ENCODE measurements at regions not wholly inside any gene's neighbourhood (a gene's known extent, or its start where the extent isn't known, plus 50 kb on each side); places are given as distances from the start of the nearest gene placed in this dataset.
A peak's percentile ranks its signal among the peaks of the same experiment; 100 is the strongest.
"Not testable (repeated sequence)": the region's sequence is repeated elsewhere in the genome, so short reads cannot be mapped to it uniquely, and the experiment has no call there.

DNA sequence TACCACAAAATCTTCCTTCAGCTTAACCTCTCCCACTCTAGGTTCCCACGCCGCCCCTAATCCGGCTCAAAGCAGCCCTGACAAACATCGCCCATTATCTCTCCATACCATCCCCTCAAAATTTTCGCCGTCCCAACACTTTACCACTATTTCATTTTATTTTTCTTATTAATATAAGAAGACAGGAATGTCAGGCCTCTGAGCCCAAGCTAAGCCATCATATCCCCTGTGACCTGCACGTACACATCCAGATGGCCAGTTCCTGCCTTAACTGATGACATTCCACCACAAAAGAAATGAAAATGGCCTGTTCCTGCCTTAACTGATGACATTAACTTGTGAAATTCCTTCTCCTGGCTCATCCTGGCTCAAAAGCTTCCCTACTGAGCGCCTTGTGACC is 243.4 kb upstream of the PROK2 start:
- DNase-seq: not testable (repeated sequence)

DNA sequence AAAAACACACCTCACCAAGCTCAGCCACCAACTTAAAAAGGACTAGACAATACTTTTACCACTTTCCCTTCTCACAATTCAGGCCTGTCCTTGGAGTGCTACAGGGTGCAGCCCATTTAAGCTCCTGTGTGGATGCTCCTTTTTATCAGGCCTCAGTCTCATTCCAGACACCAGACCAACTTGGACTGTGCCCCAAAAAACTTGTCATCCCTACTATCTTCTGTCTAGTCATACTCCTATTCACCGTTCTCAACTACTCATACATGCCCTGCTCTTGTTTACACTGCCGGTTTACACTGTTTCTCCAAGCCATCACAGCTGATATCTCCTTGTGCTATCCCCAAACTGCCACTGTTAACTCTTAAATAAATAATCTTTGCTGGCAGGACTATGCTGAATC is 242.8 kb upstream of the PROK2 start:
- DNase-seq: not testable (repeated sequence)

DNA sequence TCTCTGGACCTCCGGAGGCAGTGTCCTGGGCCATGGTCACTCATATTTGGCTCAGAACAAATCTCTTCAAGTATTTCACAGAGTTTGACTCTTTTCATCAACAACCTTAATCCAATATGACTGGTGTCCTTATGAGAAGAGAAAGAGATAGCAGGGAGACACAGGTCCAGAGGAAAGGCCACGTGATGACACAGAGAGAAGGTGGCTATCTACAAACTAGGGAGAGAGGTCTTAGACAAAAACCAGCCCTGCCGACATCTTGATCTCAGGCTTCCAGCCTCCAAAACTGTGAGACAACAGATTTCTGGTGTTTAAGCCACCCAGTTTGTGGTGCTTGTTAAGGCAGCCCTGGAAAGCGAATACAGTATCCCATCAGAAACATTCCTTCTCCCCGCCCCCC is 237.1 kb upstream of the PROK2 start:
- no peak for DNase-seq

DNA sequence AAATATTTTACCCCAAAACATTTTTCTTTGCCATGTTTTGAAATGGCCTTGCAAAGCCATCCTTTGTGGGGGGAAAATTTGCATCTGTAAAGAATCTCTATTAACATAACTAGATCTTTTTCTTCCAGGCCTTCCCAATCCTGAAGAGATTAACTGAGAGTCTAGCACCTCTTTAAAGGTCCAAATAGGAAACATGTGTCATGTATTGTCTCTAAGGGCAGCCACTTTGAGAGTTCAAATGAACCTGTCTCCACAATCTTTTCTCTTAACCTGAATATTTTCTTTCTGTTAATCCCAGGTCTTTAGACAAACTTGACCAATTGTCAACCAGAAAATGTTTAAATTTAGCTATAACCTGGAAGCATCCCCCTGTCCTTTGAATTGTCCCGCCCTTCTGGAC is 236.6 kb upstream of the PROK2 start:
- no peak for DNase-seq

DNA sequence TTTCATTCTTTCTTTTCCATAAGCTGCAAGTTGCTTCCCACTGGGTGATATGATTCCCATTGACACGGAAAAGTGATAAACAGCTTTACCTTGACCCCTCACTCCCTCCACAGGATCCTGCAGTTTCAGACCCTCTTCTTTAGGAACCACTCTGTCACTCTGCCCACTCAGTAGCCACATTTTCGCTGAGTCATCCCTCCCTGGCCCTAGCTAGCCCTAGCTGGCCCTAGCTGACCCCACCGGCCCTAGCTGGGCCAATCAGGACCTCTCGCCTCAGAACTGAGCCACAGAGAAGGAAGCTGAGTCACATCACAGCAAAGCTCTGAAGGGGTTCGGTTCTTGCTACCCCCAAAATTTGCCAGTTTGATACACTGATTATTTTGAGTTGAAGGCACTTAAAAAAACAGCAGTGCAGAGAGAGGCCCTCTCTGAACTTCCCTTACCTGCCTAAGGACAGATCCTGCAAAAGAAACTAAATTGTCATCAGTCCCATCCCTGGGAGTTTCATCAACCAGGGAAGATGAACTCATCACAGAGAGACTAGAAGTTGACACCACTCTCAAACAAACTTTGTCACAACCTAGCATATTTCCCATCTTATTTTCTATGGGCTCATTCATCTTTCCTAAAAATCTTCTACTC is 233.5 kb upstream of the PROK2 start:
- peak; percentile 71 for DNase-seq

DNA sequence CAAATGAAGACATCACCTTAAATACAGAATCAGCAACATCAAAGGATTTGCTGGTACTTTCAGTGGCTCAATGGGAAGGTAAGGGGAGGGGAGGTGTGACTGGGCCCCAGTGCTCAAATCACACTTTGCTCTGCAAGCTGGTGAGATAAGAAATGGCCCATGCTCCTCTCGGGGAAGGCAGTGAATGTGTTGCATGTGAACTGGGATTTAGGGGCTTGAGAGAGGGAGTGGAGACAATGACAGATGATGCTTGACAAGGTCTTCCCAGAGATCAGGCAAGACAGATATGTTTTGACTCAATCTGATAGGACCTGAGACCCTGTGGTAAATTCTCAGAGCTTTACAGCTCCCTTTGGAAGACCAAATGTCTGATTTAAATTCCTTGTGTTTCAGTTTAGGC is 233.0 kb upstream of the PROK2 start:
- no peak for DNase-seq

DNA sequence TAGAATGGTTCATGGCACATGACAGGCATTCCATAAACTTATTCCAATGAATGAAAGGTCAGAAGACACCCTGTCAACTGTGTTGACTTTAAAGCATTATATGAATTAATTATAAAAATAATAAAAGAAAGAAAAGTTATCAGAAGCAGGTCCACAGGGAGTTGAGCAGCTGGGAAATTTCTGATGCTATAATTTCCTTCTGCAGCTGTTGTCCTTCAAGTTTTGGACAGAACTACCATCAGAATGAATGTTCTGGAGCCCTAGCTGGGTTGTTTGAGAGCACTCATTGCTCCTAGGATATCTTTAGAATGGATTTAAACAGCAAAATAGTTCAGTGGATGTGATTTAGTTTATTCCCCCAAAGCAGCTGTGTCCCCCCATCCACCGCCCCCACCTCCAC is 232.4 kb upstream of the PROK2 start:
- no peak for DNase-seq

DNA sequence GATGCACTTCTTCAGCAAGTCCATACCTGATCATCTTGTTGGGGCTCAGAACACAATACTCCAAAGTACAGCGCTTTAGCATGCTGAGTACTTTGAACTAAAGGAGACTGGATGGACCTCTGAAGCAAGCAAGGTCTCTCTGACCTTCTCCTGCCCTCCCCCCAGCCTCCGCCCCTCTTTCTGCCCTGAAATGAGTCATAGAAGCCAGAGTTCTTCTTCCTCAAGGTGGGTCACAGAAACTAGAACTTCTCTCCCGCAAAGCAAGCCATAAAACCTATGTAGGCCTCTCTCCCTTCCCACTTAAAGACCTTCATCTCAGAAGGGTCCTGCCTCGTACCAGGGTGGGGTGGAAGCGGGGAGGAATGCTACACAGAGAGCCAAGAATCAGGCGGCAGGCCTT is 230.5 kb upstream of the PROK2 start:
- no peak for DNase-seq

DNA sequence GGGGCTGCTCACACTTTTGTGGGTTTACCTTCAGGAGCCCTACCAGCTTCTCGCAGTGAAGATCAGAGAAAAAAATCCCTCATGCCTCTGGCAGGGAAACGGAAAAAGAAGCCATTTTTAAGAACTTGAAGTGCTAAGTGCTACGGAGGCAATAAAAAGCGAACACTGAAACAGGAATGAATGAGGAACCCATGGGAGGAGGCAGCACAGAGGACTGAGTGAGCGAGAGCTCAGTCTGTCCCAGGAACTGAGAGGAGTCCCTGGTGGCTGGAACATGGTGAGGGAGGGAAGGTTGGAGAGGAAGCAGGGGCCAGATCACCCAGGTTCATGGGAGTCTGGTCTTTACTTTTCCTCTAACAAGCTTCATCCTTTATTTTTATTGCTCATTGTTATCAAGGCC is 228.1 kb upstream of the PROK2 start:
- peak; percentile 50 for DNase-seq

DNA sequence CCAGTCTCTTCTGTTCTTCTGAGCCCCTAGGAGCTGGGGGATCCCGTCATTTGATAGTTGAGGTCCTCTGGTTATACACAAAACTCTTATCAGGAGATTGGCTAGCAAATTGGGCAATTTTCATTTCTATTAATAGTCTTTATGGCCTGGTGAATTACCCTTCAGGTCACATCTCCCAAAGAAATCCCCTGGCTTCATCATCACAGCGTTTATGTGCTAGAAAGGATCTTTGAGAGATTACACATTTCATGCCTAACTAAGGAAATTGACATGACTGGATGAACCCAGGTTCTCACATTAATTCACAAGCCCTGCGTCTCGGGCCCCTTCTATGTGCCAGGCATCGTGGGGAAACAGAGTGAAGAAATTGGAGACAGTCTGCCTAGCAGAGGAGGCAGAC is 227.4 kb upstream of the PROK2 start:
- no peak for DNase-seq

DNA sequence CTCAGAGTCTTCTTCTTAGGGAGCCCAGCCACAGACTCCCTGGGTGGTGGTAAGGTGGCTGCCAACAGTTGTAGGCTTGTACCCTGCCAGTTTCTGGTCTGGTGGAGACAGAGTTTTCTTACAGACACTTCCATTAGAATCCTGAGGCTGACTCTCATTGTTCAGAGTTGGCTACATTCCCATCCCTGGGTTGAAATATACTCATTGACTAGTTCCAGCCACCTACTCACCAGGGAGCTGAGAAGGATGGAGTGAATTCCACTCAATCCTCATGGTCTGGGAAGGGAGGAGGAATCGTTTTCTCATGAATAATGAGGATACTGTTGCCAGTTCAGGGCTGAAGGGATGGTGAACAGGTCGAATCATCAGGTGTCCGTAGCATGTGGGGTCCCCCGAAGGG is 226.5 kb upstream of the PROK2 start:
- DNase-seq: no peak

DNA sequence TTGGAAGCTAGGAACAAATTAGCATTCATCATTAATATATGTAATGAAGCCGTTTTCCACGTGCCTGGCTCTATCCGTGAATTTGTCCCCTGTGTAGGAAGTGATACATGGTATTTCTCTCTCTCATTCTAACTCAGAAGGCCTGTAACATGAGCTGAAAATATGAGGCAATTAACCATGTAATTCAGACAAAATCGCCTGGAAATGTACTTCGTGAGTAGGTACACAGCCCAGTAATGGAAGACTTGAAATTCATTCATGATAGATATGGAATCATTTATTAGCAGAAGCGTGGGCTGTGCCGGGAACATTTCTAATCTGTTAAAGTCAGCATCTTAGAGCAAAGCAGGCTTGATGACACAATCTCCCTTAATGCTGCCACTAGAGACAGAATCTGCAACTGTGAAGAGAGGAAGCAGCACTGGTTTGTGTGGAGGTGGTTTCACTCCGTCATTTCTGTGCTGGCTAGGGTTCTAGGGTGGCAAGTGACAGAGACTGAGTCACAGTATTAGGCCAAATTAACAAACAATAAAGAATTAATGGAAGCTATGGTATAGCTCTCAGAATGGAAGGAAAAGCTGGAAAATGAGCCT is 225.0 kb upstream of the PROK2 start:
- DNase-seq: peak; percentile 92

DNA sequence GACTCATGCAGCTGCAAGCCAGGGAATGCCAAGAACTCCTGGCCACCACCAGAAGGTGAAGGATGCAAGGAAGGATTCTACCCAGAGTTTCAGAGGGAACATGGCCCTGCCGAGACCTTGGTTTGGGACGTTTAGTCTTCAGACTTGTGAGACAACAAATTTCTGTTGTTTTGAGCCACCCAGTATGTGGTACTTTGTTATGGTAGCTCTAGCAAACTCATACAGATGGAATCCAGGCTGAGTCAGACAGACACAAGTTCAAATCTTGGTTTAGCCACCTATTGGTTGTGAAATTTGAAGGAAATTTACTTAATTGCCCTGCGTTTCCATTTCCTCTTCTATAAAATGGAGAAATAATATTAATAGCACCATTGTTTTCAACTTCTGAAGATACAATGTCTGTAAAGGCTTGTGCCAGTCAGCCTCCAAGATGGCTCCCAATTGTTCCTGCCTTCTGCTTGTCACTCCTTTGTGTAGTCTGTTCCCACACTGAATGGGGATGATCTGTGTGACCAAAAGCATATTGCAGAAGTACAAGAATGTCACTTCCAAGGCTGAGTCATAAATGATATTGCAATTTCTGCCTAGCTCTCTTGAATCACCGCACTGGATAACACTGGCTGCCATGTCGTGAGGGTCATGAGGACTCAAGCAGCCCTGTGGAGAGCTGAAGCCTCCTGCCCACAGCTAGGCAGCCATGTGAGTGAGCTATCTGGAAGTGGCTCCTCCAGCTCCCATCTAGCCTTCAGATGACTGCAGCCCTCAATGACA is 223.5 kb upstream of the PROK2 start:
- DNase-seq: peak; percentile 99

DNA sequence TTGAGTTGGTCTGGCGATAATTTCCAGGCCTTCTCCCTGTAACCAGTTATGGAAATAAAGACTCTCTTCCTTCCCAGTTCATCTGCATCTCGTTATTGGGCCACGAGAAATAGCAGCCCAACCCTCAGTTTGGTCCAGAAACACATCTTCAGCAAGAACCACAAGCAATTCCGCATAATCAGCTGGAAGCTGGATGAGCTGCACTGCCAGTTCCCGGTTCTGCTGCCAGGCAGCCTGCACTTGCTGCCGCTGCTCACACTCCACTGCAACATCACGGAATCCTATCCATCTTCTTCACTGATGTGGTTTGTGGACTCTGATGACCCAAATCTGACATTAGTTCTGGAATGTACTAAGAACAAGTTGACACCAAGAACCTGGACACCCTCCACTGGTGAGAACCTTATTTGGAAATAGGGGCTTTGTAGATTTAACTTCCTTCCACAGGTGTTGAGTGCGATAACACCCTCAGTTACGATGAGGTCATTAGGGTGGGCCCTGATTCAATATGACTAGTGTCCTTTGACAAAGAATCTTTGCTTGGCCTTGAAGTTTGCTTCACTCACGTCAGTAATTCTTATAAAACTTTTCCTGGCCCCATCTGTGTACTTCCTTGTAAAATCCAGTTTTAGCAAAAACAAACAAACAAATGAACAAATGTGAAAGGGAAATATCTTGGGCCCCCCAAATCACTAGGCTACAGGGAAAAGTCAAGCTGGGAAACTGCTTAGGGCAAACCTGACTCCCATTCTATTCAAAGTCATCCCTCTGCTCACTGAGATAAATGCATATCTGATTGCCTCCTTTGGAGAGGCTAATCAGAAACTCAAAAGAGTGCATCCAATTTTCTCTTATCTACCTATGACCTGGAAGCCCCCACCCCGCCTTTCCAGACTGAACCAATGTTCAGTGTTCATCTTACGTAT is 221.9 kb upstream of the PROK2 start:
- DNase-seq: no peak

DNA sequence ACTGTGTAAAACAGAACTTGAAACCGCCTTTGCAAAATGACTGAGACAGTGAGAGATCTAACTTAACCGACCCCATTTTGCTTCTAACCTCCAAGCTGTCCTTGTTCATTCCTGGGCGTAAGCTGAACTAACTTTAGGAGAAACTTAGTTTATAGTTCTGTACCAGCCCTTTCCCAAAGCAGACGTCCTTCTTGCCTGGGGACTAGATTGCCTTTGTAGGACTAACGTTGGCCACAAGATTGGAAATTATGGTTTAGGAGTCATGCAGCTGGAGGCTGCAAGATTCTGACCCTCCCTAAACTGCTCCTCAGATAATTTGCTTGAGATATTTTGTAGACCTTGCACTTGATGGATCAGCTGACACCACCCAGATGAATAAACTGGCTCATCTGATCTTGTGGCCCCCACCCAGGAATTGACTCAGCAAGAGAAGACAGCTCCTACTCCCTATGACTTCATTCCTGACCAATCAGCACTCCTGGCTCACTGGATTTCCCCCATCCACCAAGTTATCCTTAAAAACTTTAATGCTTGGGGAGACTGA is 219.9 kb upstream of the PROK2 start:
- DNase-seq: peak; percentile 88

DNA sequence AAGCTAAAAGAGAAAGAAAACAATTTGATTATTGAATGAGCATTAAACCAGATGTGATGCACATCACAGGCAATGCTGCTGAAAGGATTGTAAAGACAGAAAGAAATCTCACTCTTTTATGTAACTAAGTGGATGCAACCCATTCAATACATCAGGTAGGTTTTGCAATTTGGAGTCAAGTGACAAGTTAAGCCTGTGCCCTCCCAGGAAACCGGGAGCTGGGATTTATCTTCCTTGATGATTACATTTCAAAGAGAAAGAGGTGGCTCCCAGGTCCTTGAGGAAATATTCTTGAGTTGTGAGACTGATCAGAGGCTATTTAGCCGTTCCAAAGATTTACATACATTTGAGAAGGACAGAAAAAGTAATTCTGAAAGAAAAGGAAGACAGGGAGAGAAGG is 219.0 kb upstream of the PROK2 start:
- DNase-seq: no peak

DNA sequence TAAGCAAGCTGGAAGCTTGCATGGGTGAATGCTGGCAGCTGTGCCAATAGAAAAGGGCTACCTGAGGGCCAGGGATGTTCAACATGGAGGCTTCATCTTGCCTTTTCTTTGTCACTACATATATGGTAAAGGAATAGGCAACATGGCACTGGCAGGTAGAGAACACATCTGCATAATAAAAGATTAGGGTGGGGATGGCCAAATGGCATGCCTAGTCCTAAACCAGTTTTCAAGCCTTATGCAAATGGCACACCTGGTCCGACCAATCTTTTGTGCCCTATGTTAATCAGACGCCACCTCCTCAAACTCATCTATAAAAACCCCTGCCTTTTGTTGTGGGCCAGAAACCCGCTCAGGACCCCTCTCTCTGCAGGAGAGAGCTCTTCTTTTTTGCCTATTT is 216.8 kb upstream of the PROK2 start:
- DNase-seq: no peak

DNA sequence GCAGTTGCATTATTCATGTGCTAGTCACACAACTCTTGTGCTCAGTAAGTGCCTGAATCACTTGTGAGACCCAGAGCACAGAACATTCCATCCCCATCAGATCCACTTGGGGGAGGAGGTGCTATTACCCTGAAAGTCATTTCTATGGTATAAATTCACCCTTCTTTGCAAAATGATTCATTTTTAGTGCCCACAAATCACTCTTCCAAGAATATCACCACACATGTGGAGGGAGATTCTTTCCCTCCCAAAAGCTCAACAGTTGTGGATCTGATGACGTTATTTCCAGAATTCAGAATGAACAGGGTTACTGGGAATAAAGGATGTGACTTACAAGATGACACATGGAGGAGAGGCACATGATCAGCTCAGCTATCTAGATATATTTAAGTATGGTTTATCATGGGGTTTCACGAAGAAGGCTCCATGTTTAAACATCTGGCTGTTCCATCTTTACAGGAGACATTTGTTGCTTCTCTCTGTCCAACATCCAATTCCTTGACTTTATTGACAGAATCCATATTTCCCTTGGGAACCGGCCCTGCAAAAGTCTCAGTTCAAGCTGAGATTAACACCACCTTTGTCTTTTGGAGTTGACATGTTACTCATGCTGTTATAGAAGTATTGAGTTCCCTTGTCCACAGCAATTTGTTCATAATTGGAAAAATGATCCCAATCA is 214.2 kb upstream of the PROK2 start:
- DNase-seq: no peak

DNA sequence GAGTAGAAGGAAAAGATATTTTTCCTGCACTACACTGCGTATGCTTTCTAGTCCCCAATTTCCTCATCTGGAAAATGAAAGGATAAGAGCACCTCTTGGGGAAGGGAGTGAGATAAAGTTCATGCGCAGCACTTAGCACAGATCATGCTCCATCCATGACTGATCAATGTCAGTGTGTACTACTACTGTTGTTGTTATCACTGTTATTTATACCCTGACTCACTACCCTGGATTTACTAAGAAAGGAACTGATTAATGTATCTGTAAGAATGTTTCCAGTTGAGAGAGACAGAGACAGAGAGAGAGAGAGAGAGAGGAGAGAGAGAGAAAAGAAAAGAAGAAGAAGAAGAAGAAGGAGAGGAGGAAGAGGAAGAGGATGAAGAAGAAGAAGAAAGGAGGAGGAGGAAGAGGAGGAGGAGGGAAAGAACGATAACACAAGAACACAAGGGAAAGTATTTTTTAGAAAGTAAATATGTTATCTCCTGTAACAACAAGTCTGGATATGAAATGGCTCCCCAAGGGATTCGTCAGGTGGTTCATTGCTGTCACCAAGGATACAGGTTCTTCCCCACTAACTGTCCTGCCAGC is 212.2 kb upstream of the PROK2 start:
- DNase-seq: no peak

DNA sequence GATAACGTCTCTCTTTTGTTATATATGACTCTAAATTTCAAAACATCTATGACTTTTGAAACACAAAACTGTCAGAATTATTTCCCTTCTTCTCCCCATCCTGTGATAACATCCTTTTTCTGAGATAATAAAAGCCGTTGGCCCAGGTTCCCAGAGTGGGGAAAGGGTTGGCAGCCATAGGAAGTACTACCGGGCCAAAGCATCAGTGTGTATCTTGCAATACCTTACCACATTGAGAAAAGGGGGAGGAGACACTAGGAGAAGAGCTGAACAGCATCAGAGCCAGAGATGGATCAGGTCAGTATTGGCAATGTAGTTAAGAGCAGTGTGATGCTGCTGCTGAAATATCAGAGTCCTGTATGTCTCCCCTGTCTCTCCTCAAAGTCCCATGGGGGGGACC is 210.0 kb upstream of the PROK2 start:
- DNase-seq: peak; percentile 52

DNA sequence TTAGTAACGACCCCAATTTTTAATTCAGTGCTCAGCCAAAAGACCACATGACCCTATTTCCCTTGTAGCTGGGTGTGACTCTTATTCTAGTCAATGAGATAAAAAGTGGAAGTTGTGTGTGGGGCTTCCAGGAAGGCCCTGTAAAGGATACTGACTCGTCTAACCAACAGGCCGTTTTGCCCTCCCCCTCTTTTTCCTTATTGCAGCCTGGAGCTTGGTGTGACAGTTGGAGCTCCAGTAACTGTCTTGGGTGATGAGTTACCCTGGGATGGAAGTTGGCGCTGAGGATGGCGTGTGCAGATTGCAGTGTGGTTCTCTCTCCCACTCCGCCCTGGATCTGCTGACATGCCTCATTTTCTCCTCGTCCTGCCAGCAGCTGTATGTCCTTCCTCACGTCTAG is 209.3 kb upstream of the PROK2 start:
- DNase-seq: peak; percentile 67

DNA sequence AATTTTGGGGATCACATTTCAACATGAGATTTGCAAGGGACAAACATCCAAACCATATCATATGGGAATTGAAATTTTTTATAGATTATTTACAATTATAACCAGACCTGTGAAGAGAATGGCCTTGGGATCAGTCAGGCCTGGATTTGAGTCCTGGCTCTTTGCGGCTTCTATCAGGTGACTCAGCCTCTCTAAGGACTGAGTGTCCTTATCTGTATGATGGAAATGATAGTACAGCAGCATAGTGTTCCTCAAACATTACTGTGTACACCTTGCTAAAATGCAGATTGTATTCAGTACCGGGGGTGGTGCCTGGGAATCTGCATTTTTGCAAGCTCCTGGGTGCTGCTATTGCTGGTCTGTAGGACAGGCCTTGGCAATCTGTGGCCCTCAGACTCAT is 206.7 kb upstream of the PROK2 start:
- no peak for DNase-seq

Measured in inflammatory macrophage treated with lipopolysaccharide for 4 hours (primary cell).